NCI-H1105 treated with DMSO at 0.1 percent for 48 hours (cell line): ENCODE measurements at regions not wholly inside any gene's neighbourhood (a gene's known extent, or its start where the extent isn't known, plus 50 kb on each side); places are given as distances from the start of the nearest gene placed in this dataset.

Source experiments
- DNase-seq: peaks from one replicate; lab custom pipeline; 2025; lab: John Stamatoyannopoulos, UW

DNA sequence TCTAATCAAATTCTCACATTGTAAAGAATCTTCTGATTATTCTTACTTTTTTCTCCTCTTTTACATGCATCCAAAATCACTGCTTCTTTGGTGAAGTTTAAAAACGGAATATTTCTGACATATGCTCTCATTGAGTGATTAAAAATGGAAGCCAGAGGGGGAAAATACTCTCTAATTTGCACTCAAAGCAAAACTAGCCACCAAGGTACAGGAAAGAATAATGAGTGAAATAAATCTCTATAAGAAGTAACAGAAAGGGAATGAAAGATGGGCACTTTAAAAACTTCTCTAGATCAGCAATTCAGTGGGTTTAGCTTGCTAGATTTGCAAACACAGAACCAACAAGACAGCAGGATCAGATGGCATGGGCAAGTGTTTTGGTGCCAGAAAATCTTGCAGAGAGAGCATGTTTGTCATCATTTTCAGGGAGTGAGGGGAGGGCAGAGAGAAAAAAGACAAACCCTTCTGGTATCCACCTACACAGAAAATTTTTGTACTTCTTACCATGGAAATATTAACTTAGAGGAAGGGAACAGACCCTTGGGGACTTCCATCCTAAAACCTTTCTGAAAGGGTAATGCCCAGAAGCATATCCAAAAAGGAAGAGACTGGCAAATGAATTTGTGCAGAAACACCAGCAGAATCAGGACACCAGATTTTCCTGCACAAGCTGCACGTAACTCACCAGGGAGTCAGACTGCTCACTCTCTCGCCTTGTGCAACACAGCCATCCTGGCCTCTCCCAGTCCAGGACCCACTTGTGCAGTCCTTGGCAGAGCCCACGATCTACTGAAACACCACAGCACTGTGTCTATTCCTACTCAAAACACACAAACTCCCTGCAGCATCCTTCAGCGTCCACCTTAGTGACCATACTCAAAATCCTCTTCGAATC, 270.2 kb upstream of the PRDM1 start:
- no peak for DNase-seq

DNA sequence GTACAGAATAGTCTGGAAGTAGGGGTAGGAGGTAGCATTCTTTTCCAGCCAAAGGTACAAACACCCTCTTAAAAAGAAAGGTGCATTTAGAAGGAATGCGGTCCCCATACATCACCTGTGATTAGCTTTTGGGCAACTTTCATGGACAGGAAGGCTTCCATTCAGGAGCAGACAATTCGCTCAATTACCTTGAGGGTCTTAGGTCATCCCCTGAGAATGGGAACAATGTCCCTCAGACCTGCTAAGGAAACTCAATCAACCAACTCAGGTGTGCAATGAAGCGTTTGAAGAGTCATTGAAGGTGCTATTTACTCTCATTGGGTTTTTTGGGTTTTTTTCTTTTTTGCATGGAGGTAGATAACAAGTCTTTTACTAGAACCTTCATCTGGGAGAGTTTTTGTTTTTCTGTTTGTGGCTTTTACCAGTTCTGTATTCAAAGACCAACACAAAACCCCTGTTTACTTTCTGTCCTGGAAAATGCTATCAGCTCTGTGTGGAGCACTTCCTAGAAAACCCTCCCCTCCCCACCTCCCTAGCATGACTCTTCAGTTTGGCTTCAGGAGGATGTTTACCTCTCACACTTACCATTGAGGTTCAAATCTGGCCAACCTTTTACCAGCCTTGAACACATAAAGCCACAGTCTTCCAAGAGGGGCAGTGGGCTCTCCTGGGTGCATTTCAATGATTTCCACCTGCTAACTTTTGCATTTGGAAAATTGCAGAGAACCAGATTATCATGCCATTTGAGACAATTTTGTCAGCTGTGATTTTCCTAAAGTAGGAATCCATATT, 271.2 kb upstream of the PRDM1 start:
- no peak for DNase-seq

DNA sequence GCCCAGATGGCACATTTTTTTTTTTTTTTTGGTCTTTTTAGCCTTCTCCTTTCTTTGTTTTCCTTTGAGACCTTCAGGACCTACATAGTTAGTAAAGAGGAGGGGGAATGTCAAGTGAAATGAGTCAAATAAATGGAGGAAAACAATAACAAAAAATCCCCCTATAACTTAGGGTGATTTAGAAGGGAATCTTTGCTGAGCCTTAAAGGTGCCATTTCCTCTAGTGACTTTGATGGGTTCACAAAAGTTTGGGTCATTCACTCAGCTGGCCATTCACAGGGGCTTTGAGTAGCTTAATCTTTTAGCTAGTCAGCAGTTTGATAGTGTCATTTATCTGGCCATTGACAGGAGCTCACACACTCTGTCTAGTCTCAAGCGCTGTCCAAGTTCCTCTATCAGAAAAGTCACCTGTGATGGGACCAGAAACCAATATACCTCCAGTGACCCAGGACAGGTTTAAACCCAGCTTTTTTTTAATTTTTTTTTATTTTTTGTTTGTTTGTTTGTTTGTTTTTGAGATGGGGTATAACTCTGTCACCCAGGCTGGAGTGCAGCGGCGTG, 275.1 kb upstream of the PRDM1 start:
- DNase-seq = no peak

DNA sequence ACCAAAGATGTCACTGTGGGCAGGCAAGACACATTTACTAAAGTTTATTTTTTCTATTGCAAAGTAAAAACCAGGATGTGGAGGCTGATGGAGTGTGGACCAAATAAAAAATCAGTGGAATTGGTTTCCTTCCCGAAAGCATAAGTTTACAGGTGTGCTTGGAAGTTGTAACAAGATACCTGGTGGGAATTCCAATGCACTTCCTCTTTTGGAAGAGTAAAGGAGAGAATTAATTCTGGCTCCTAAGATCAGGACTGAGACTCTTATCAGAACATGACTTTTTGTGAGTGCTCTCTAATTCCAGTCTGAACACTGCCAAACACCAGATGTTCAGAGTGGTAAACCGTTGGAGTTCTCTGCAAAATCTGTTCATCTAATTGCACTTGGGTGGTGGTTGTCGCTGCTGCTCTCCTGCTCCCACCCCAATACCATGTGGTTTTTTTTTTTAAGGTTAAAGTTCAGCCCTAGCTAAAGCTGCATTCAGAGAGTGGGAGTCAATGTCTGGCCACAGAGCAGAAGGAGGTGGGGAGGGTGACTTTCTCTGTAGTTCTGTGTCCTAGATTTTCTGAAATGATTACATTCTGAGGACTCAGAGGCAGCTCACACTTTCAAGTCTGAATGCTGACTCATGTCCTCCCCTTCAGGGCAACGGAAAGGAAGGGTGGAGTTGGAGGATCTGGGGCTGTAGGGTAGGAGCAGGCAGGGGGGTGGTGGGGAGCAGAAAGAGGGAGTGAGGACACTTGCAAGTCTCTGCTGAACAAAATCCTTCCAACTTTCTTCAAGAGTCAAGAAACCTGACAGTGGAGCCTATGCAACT, 275.8 kb upstream of the PRDM1 start:
- DNase-seq = no peak

DNA sequence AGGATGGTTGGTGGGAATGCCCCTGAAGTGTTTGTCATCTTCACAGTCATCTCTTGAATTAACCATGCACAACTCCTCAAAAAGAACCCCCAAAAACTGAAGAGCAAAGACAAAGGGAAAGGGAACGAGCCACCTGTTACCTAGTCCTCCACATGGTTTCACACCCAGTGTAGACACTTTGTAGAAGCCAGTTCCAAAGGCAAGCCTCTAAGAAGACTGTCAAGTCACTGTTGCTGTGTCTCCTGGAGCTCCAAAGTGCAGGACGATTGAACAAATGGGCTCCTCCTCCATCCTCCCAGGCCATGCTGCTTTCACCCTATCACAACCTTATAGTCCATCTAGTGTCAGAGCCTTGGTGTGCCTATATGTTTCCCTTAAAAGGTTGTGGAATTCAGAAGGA, 277.6 kb upstream of the PRDM1 start:
- no peak for DNase-seq

DNA sequence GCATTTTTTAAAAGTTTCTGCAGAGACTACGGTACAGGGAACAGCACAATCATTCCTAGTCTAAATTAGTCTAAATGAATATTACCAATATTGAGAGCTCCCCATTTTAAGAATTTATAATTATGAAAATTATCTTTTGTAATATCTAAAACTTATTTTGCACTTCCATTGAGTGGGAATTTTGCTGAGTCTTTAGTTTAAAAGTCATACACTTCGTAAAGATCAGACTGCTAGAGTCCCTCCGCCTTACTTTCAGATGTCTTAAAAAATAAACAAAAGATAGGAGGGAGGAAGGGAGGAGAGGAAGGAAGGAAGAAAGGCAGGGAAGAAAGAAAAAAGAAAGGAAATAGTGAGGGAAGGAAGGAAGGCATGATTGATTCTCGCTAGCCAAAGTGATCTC, 278.2 kb upstream of the PRDM1 start:
- DNase-seq = no peak

DNA sequence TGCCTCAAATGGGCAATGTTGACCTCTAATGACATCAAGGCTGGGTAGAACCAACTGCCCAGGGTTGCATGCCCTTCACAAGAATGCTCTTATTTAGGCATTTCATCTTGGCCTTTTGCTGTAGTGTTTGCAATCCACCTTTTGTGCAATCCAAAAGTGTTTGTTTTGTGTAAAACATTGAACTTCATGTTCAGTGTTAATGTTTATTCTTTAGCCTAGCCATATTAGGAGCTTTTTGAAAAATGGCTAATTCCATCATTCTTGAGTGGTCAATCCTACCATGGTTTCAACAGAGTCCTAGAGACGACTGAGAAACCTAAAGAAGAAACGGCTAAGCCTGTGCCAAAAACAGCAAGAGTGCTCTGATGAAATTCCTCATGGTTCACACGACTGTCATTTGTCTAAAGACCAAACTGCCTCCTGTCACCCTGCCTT, 279.6 kb upstream of the PRDM1 start:
- DNase-seq = no peak

DNA sequence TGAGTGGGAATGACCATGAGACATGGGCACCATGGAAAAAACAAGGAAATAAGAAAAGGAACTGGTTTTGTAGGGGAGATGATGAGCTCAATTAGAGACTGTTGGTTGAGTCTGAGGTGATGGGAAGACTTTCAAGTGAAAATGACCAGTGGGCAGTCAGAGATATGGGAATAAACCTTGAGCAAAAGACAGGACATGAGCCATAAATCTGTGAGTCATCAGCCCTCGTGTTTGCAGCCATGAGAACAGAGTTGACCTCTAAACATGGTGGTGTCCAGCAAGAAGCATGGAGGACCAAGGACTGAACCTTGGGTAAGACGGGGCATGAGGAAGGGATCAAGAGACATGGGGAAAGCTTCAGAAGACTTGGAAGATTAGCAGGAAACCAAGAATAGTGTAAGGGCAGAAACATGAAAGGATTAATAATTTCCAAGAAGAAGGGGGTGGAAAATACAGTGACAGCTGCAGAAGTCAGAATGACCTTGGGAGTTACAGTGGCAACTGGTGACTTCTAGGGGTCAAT, 280.6 kb upstream of the PRDM1 start:
- no peak for DNase-seq

DNA sequence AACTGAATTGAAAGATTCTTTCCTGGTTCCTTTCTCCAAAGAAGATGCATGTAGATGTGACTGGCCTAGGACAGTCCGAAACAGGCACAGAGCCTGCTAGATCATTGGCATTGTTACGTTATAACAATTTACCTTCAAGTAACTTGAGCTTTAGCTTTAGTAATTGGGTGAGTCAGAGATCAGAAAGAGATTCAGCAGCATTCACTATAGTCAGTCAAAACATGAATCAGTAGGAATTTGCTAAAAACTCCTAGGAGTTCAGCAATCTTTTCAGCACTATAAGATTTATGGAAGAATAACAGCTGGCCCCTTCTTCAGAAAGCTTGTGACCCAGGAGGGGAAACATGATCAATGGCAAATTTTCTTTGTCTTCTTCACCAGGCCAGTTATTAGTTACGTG, 281.7 kb upstream of the PRDM1 start:
- DNase-seq = no peak

DNA sequence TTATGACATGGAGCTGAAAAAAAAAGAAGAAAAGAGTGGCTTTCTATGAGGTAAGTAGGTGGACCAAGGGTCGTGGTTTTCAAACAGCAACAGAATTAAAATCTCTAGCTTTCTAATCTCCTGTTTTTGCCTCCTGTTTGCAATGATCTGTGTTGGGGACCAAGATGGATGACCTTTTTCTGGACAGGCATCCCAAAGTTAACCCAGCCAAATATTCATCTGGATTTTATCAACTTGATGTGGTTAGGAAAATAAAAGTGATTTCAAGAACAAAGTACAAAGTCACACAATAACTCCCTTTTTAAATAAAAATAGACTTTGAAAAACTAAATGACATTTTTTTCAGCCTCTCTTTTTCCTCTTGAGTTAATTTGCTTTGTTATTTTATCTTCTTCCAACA, 282.1 kb upstream of the PRDM1 start:
- no peak for DNase-seq

DNA sequence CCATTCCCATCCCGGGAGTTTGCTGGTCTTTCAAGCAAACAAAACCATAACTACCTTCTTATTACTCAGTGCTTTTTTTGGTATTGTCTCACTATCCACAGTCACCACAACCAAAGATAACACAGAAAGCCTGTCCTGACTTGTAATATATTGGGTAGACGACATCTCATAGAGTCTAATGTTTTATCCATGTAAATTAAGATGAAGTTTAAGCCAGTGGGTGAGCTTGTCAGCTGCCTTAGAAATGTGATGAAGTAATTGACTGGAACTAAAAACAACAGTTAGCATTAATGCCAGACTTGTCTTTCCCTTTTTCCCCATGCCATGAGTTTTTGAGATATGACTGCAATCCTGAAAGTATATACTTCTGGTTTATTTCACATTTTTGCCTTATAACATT, 282.7 kb upstream of the PRDM1 start:
- DNase-seq = no peak

DNA sequence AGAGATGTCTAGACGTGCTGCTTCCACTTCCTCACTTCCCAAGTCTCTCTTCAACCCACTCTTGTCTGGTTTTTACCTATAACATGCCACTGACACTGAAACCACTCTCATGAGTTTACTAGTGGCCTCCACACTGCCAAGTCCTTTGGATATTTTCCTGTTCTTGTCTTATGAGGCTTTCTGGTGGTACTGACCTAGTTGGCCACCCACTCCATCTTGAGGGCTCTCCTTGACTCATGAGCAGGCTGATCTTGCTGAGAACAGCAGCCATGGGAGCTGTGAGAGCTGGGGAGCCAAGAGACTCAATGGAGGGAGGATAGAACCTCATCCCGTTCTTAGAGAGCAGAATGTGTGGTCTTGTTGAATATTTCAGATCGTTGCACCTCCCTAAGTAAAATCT, 283.4 kb upstream of the PRDM1 start:
- DNase-seq = no peak

DNA sequence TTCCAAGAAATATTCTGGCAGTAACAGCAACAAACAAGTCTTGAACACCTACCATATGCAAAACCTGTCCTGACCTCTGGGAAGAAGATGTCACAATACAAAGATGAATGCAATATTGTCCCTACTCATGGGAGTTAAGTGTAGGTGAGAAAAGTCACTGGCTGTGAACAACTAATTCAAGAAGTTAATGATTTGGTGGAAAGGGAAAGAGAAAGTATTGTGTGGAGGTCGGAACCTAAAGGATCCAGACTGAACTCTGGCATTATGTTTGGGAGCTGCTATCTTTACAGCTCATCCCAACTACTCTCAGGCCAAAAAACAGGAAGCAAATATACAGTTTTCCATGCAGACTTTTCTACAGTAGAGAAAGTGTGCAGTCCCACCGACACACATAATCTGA, 285.3 kb upstream of the PRDM1 start:
- no peak for DNase-seq

DNA sequence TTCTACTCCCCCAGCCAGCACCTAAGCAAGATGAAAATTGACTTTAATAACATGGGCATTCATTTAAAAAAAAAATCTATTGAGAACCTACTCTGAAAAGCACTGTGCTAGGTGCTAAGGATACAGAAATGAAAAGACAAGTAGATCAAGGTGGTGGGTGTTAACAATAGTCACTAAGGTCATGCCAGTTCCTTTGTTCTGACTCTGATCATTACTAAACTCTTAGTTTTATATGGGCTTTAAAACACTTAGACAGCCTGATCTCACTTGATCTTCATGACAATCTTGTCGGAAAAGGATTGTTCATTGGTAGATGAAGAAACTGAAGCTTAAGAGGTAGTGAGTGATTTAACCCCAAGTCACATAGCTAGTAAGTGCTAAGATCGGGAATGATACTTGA, 285.7 kb upstream of the PRDM1 start:
- no peak for DNase-seq

DNA sequence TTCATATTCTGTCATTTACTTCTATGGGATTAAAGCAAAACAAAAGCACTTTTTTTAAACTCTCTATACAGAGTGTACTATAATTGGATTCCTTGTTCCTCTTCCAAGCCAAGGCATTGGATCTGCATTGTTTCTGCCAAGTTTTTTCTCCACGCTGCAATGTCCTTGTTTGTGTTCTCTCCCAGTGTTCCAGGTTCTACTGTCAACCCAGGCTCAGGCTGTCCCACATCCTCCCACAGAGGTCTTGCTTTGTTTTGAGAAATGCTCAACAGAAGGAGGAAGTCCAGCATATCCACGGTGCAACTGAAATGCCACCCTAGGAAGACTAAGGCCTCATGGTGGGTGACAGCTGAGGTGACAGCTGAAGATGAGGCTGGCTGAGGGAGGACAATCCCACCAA, 287.1 kb upstream of the PRDM1 start:
- no peak for DNase-seq

DNA sequence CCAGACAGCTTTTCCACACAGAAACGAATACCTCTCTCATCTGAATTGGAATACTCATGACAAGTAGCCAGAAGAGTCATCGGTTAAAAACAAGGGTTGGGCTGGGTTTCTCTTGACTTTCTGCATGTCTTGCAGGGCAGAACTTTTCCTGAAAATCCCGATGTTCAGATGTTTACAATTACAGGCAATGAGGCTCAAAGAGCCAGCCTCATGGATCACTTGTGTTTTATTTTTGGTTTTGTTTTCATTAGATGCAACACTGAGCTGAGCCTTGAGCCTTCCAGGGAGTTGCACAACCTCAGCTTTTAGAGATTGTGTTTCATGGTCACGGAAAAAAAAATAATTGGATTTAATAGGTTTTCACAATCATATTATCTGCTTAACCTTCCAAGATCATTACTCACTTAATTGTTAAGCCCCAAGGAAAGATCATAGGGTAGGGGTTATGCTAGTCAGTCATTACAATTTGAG, 288.1 kb upstream of the PRDM1 start:
- DNase-seq = no peak

DNA sequence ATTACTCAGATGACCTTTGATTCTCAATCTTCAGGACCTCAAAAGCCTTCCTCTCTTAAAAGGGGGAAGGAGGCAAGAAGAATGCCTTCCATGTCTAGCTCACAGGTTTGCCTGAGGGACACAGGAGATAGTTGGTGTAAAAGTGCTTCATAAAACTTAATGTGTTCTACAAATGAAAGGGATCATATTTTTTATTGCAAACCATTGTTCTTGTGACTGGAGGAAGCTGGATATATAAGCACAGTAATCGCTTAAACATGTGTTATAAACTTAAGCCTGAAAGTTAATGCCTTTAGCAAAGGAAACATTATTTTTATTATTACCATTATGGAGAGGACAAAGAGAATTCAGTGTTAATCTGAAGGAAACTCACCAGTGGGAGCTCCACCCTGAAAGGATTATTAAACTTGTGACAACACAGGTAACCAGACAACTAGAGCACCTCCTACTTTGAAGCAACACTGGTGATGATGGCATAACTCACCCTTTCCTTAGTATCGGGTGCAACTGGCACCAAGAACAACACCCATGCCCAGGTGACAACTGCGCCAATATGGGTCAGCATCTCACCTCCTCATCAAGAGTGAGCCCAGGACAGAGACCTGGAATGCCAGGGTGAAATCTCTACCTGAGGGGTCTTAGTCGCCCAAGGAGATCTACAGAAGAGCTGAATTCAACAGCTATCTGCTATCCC, 288.7 kb upstream of the PRDM1 start:
- DNase-seq = no peak

DNA sequence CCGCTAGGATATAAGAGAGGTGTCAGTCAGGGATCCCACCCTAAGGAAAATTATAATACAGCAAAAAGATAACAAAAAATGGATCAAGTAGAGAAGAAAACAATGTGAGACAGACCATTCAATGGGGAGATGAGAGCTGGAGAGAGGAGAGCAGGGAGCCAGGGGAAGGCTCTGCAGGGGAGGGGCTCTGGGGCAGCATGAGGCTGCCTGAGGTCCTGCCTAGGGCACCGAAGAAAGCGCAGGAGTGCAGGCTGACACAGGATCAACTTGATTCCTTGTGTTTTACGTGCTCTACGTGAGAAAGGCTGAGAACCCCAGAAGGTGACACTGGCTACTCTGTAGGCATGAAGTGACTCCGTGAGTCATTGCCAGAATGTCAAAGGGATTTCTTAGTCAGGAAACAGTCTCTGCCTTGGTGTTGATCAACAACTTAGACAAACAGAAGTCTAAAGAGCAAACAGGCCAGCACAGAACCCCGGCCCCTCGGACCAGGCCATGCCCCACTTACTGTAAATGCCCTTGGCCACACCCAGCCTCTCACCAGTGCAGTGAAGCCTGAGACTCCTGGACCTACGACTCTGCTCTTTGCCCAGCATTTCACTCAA, 290.1 kb upstream of the PRDM1 start:
- DNase-seq = no peak

DNA sequence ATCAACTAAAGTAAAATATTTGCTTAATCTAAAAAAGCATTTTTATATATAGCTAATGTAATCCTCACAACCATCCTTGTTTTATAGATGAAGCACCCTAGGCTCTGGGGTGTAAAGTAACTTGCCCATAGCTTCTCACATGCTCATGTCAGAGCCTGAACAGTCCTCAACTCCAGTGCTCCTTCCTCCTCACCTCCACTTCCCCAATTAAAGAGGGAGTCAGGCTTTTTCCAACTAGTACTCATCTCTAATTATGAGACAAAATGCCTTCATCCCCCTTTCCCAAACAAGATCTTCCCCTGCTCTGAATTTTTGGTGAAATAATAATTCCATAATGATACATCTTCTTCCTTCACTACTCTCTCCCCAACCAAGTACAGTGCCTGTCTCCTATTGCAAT, 290.8 kb upstream of the PRDM1 start:
- no peak for DNase-seq

DNA sequence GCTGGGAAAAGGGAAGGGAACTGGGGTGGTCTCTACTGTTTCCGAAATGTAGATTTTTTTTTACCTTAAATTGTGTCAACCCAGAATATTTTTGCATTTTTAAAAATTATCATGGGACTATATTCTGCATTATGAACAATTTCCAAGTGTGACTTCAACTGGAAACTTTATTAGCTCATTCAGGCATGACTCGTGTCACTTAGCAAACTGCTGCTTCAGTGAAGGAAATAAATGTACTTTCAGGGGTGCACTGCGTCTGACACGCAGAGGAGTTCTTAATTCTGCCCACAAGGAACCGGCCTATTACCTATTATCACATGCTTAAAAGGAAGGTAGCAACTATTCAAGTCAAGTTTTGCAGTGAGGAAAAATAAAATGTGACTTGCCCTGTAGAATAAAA, 291.3 kb upstream of the PRDM1 start:
- no peak for DNase-seq

DNA sequence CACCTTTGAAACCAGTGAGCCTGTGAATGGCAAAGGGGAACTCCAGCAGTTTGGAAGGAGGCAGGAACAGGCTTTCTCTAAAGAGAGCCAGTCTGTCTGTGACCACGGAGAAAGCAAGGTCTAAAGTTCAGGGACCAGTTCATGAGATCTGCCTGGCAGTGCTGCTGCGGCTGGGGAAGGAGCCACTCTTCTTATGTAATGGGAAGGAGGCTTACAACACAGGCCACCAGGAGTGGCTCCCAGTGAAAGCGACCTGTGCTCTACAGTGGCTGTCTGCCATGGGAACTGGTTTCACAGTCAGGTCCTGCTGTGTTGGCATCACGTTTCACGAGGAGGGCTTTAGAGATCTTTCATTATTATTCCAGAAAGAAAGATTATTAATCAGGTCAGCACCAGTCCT, 291.9 kb upstream of the PRDM1 start:
- no peak for DNase-seq
